CD4-positive, alpha-beta T cell treated with Interleukin-6 at 100 ng/mL for 8 hours (primary cell): ENCODE measurements at regions not wholly inside any gene's neighbourhood (a gene's known extent, or its start where the extent isn't known, plus 50 kb on each side); places are given as distances from the start of the nearest gene placed in this dataset.

Source experiments
- DNase-seq: peaks from one replicate; pipeline ENCODE4 v3.0.0-alpha.2; 2020; ENCODE audit warnings: mixed read lengths, low spot score

- no peak for DNase-seq
These were observed 944.0 kb upstream of the MIR17HG start for GRCh38 chr13:90403330-90404082.

GRCh38 chr13:90405301-90405700, 942.2 kb upstream of the MIR17HG start:
- no peak for DNase-seq

GRCh38 chr13:90412980-90413379, 934.5 kb upstream of the MIR17HG start:
- no peak for DNase-seq

GRCh38 chr13:90413548-90413947, 933.9 kb upstream of the MIR17HG start:
- no peak for DNase-seq

GRCh38 chr13:90414691-90415596, 932.5 kb upstream of the MIR17HG start:
- no peak for DNase-seq

GRCh38 chr13:90415902-90416301, 931.6 kb upstream of the MIR17HG start:
- no peak for DNase-seq

GRCh38 chr13:90416519-90416918, 931.0 kb upstream of the MIR17HG start:
- DNase-seq: no peak

- no peak for DNase-seq
These were observed 930.5 kb upstream of the MIR17HG start for GRCh38 chr13:90416938-90417337.

- DNase-seq: no peak
These were observed 926.8 kb upstream of the MIR17HG start for GRCh38 chr13:90420683-90421082.

- DNase-seq: no peak
These were observed 919.9 kb upstream of the MIR17HG start for GRCh38 chr13:90427322-90428272.

GRCh38 chr13:90428522-90429210, 918.8 kb upstream of the MIR17HG start:
- DNase-seq: no peak

- DNase-seq: no peak
These were observed 917.4 kb upstream of the MIR17HG start for GRCh38 chr13:90430127-90430526.

- no peak for DNase-seq
These were observed 910.8 kb upstream of the MIR17HG start for GRCh38 chr13:90436697-90437096.

- no peak for DNase-seq
These were observed 908.9 kb upstream of the MIR17HG start for GRCh38 chr13:90438576-90438975.

- DNase-seq: no peak
These were observed 904.2 kb upstream of the MIR17HG start for GRCh38 chr13:90443268-90443667.

GRCh38 chr13:90444232-90444631, 903.3 kb upstream of the MIR17HG start:
- no peak for DNase-seq

GRCh38 chr13:90445179-90445578, 902.3 kb upstream of the MIR17HG start:
- DNase-seq: no peak

- no peak for DNase-seq
These were observed 900.3 kb upstream of the MIR17HG start for GRCh38 chr13:90447034-90447733.

GRCh38 chr13:90447734-90448101, 899.8 kb upstream of the MIR17HG start:
- no peak for DNase-seq

- no peak for DNase-seq
These were observed 898.9 kb upstream of the MIR17HG start for GRCh38 chr13:90448466-90449037.

- no peak for DNase-seq
These were observed 894.1 kb upstream of the MIR17HG start for GRCh38 chr13:90453342-90453741.
